Astrocyte (in vitro differentiated cells and primary cell): ENCODE measurements at regions not wholly inside any gene's neighbourhood (a gene's known extent, or its start where the extent isn't known, plus 50 kb on each side); places are given as distances from the start of the nearest gene placed in this dataset.

Experiments used
- EZH2 ChIP-seq: IDR thresholded peaks from 2 replicates; pipeline ENCODE4 v1.6.1; 2012; ENCODE audit warnings: mild to moderate bottlenecking, low read length, inconsistent platforms; ENCODE audit not compliant: insufficient read depth
- TF ChIP-seq, protein P1 (sequence below): IDR thresholded peaks from 2 replicates; pipeline ENCODE4 v1.5.1; 2011; ENCODE audit warnings: low read depth, mild to moderate bottlenecking, inconsistent platforms, low read length, moderate library complexity; ENCODE audit not compliant: insufficient read depth

GRCh38 chr2:52775674-52776073, 991.9 kb upstream of the CHAC2 start:
- TF ChIP-seq, protein P1, sequence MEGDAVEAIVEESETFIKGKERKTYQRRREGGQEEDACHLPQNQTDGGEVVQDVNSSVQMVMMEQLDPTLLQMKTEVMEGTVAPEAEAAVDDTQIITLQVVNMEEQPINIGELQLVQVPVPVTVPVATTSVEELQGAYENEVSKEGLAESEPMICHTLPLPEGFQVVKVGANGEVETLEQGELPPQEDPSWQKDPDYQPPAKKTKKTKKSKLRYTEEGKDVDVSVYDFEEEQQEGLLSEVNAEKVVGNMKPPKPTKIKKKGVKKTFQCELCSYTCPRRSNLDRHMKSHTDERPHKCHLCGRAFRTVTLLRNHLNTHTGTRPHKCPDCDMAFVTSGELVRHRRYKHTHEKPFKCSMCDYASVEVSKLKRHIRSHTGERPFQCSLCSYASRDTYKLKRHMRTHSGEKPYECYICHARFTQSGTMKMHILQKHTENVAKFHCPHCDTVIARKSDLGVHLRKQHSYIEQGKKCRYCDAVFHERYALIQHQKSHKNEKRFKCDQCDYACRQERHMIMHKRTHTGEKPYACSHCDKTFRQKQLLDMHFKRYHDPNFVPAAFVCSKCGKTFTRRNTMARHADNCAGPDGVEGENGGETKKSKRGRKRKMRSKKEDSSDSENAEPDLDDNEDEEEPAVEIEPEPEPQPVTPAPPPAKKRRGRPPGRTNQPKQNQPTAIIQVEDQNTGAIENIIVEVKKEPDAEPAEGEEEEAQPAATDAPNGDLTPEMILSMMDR, result no peak
- TF ChIP-seq EZH2, result no peak
